GM21576 (cell line): ENCODE measurements at regions not wholly inside any gene's neighbourhood (a gene's known extent, or its start where the extent isn't known, plus 50 kb on each side); places are given as distances from the start of the nearest gene placed in this dataset.

Source experiments
- ATAC-seq: cut with Tn5 transposase; IDR thresholded peaks from one replicate; pipeline ENCODE4 v1.9.1; 2021; ENCODE audit warnings: mild to moderate bottlenecking, moderate library complexity; ENCODE audit not compliant: unreplicated experiment

DNA sequence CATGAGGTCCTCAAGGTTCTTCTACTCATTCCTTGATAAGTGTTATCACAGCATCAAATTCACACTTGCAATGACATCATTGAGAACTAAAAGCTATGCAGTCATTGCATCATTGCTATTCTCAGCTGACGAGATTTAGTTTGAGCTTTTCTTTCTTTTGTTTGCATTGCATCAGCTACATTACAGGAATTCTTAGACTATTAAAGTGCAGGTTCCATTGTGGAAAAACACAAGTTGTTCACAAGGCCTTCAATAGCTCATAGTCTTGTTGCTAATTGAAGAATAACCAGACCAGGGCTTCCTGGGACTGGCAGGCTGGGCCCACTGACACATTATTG is 139.3 kb downstream of the CXCL12 start:
- ATAC-seq: no peak

- no peak for ATAC-seq
Measured at GRCh38 chr10:44244745-44245600, 139.9 kb downstream of the CXCL12 start.

GRCh38 chr10:44243851-44244510 is 140.9 kb downstream of the CXCL12 start:
- ATAC-seq: no peak

DNA sequence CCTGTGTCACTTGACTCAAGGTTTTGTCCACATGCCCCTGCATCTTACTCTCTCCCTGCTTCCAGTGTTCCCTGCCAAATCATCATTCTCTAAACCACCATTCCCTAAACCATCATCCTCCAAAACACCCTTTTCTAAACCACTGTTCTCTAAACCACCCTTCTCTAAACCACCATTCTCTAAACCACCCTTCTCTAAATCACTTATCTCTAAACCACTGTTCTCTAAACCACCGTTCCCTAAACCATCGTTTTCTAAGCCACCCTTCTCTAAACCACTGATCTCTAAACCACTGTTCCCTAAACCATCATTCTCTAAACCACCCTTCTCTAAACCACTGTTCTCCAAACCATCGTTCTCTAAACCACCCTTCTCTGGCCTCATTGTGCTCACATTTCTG is 142.1 kb downstream of the CXCL12 start:
- ATAC-seq: no peak

GRCh38 chr10:44242091-44242490 is 142.8 kb downstream of the CXCL12 start:
- ATAC-seq: no peak

- no peak for ATAC-seq
Measured at GRCh38 chr10:44240584-44241205, 144.2 kb downstream of the CXCL12 start.

DNA sequence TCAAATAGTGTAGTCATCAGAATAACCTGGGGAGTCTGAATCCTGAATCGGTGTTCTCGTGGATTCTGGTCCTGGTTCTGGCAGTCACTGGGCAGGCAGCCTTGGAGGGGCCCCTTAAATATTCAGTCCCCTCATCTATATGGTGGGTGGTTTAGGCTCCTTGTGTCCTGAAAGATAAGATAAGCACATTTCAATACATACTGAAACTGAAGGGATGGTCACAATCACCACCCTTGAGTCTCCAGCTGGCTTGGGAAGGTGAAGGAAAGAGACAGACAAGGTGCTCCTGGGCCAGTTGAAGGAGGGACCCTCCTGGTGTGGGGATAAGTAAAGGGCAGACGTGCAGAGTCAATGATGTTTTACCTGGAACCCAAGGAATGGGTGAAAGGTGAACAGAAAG is 146.7 kb downstream of the CXCL12 start:
- ATAC-seq: no peak

GRCh38 chr10:44237364-44238049 is 147.4 kb downstream of the CXCL12 start:
- no peak for ATAC-seq

DNA sequence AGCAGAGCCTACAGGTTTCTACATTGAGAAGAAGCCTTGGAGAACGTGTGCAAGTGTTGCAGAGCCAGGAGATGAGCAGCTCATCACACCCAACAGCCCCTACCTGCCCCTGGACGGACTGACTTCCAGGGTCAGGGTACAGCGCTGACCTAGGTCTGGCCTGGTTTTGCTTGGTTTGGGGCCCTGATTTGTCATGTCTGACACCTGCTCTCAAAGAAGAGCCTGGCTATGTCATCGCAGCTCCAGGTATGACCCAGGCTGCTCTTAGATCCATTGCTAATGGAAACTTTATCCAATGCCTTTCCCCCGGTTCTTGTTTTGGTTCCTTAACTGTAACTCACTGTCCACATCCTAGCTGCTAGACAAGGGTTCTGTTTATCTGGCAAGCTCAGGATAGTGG is 149.5 kb downstream of the CXCL12 start:
- ATAC-seq: no peak

GRCh38 chr10:44234483-44234875 is 150.4 kb downstream of the CXCL12 start:
- no peak for ATAC-seq

GRCh38 chr10:44233561-44234482 is 151.1 kb downstream of the CXCL12 start:
- ATAC-seq: no peak

- no peak for ATAC-seq
Measured at GRCh38 chr10:44217274-44217820, 167.6 kb downstream of the CXCL12 start.

GRCh38 chr10:44216073-44216472 is 168.8 kb downstream of the CXCL12 start:
- no peak for ATAC-seq

- ATAC-seq: no peak
Measured at GRCh38 chr10:44209811-44210210, 175.1 kb downstream of the CXCL12 start.

GRCh38 chr10:44207160-44207559 is 177.7 kb downstream of the CXCL12 start:
- no peak for ATAC-seq

GRCh38 chr10:44206127-44206818 is 178.6 kb downstream of the CXCL12 start:
- ATAC-seq: no peak

DNA sequence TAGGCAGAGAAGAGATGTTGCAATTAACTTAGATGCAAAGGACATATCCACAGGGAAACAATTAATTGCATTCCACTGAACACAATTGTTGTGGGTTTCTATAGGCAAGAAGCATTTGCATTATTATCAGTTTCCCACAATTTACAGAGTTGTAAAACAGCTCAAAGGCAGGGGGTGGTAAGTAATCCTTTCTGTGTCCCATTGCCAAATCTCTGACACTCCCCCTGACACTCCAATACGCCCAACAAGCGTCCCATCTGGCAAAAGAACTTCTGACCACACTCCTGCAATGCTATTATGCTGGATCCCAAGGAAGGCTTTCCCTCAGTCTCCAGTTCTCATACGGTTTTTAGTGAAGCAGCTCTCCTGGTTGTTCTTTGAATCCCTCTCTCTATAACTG is 179.8 kb downstream of the CXCL12 start:
- no peak for ATAC-seq

DNA sequence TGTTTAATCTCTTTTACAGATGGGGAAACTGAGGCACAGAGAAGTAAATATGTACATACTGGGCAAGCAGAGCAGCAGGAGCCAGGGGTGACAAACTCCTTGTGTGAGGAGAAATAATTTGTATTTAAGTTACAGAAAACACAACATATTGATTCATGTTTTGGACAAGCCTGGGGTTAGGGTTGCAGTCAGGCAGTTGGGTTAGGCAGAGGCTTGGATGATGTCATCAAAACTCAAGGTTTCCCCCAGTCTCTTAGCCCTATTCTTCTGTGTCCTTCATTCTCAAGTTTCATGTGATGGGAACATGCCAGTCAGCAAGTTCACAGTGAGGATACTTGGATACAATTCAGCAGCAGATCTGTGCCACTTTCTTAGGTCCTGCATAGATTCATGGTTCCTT is 181.4 kb downstream of the CXCL12 start:
- ATAC-seq: no peak

GRCh38 chr10:44202952-44203351 is 181.9 kb downstream of the CXCL12 start:
- ATAC-seq: no peak

DNA sequence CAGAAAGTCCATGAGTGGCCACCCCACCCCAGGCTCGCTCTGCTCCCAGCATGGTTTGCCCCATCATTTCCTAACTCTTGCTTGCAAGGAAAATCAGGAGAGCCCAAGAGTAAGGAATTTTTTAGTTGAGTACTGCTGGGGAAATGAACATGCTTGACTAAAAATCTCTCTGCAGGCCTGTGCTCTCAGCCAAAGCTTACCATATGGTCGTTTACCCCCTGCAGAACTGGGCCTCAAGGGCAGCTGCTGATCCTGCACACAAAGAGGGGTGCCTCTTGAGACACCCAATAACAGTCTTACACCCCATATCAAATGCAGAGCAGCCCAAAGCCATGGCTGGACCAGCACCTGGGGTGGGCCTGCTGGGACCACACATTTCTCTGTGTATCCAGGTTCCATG is 183.2 kb downstream of the CXCL12 start:
- ATAC-seq: no peak
